Trophoblast cell (in vitro differentiated cells and primary cell): ENCODE measurements at regions not wholly inside any gene's neighbourhood (a gene's known extent, or its start where the extent isn't known, plus 50 kb on each side); places are given as distances from the start of the nearest gene placed in this dataset.

Source experiments
- DNase-seq, 2 donors: peaks; one replicate each; pipeline ENCODE4 v3.0.0-alpha.2; 2016
- H2AFZ ChIP-seq: 2 replicates; pipeline ENCODE4 v1.6.1; 2013; ENCODE audit warnings: low read length, moderate library complexity, mild to moderate bottlenecking; ENCODE audit not compliant: insufficient read depth, poor library complexity
- H2AK5ac ChIP-seq: 2 replicates; pipeline ENCODE4 v1.6.1; 2013; ENCODE audit warnings: mild to moderate bottlenecking, low read length
- H2BK120ac ChIP-seq: 2 replicates; pipeline ENCODE4 v1.6.1; 2013; ENCODE audit warnings: low read length, mild to moderate bottlenecking, moderate library complexity; ENCODE audit not compliant: insufficient read depth, poor library complexity
- H2BK12ac ChIP-seq: 2 replicates; pipeline ENCODE4 v1.6.1; 2013; ENCODE audit warnings: mild to moderate bottlenecking, low read length, moderate library complexity
- H2BK5ac ChIP-seq: 2 replicates; pipeline ENCODE4 v1.6.1; 2013; ENCODE audit warnings: low read length, low read depth, moderate library complexity, mild to moderate bottlenecking; ENCODE audit not compliant: poor library complexity
- H3K14ac ChIP-seq: 2 replicates; pipeline ENCODE4 v1.6.1; 2013; ENCODE audit warnings: mild to moderate bottlenecking, low read length
- H3K18ac ChIP-seq: 2 replicates; pipeline ENCODE4 v1.6.1; 2013; ENCODE audit warnings: mild to moderate bottlenecking, low read length
- H3K23ac ChIP-seq: 2 replicates; pipeline ENCODE4 v1.6.1; 2013; ENCODE audit warnings: low read length
- H3K27ac ChIP-seq: 2 replicates; pipeline ENCODE4 v1.5.1; 2013; ENCODE audit warnings: low read depth, mild to moderate bottlenecking, inconsistent platforms, low read length, moderate library complexity
- H3K27me3 ChIP-seq: 2 replicates; pipeline ENCODE4 v1.6.1; 2013; ENCODE audit warnings: inconsistent platforms, mild to moderate bottlenecking, low read length, moderate library complexity; ENCODE audit not compliant: insufficient read depth
- H3K36me3 ChIP-seq, 2 experiments: 1 replicate in 1 of 2; 2 replicates in 1 of 2; pipeline ENCODE4 v1.6.1; 2013; ENCODE audit warnings: low read length in 2 of 2, mild to moderate bottlenecking in 2 of 2, moderate library complexity in 1 of 2; ENCODE audit not compliant: insufficient read depth in 2 of 2, control insufficient read depth in 1 of 2
- H3K4ac ChIP-seq: 2 replicates; pipeline ENCODE4 v1.6.1; 2013; ENCODE audit warnings: low read depth, mild to moderate bottlenecking, low read length, moderate library complexity
- H3K4me1 ChIP-seq, 2 experiments: 1 replicate in 1 of 2; 2 replicates in 1 of 2; pipeline ENCODE4 v1.6.1; 2013; ENCODE audit warnings: low read length in 2 of 2, mild to moderate bottlenecking in 2 of 2, moderate library complexity in 1 of 2; ENCODE audit not compliant: insufficient read depth in 2 of 2, control insufficient read depth in 1 of 2
- H3K4me2 ChIP-seq: 2 replicates; pipeline ENCODE4 v1.6.1; 2013; ENCODE audit warnings: inconsistent platforms, mild to moderate bottlenecking, low read length, moderate library complexity
- H3K4me3 ChIP-seq: 2 replicates; pipeline ENCODE4 v1.5.1; 2013; ENCODE audit warnings: mild to moderate bottlenecking, low read depth, low read length, inconsistent platforms
- H3K79me1 ChIP-seq: one replicate; pipeline ENCODE4 v1.6.1; 2013; ENCODE audit warnings: low read length
- H3K79me2 ChIP-seq: 2 replicates; pipeline ENCODE4 v1.6.1; 2013; ENCODE audit warnings: low read length, mild to moderate bottlenecking; ENCODE audit not compliant: control insufficient read depth, insufficient read depth, poor library complexity
- H3K9ac ChIP-seq: 2 replicates; pipeline ENCODE4 v1.6.1; 2013; ENCODE audit warnings: mild to moderate bottlenecking, low read length
- H3K9me3 ChIP-seq: 2 replicates; pipeline ENCODE4 v1.6.1; 2013; ENCODE audit warnings: low read depth, mild to moderate bottlenecking, control low read depth, inconsistent platforms, low read length; ENCODE audit not compliant: insufficient read depth
- H4K12ac ChIP-seq: 2 replicates; pipeline ENCODE4 v1.6.1; 2013; ENCODE audit warnings: low read depth, mild to moderate bottlenecking, low read length, moderate library complexity
- H4K8ac ChIP-seq: 2 replicates; pipeline ENCODE4 v1.6.1; 2013; ENCODE audit warnings: low read depth, mild to moderate bottlenecking, low read length, moderate library complexity
- H4K91ac ChIP-seq: one replicate; pipeline ENCODE4 v1.6.1; 2013; ENCODE audit warnings: low read depth, mild to moderate bottlenecking, low read length, moderate library complexity
- WGBS: extraction: QIAGEN DNeasy Blood & Tissue Kit; methylation state at CpG from one replicate; pipeline ENCODE4 v1.1.7; 2013; ENCODE audit warnings: missing lambda C conversion rate; ENCODE audit not compliant: insufficient read length, insufficient coverage; ENCODE audit errors: extremely low coverage; 5-methylcytosine and 5-hydroxymethylcytosine counted together

- no peak for DNase-seq
- H3K36me3 ChIP-seq = no peaks in the 10 kb centered on the region
- no CpG with 5 or more reads among the region's 1 CpG for WGBS
Measured at GRCh38 chr1:79920960-79921669, 914.6 kb upstream of the ADGRL4 start.

GRCh38 chr1:79914896-79915295 lies 908.4 kb upstream of the ADGRL4 start:
- no peak overlapping the region for H3K9ac ChIP-seq
- H3K4ac ChIP-seq = no peak overlapping the region
- DNase-seq = no peak
- no peak overlapping the region for H3K14ac ChIP-seq
- H3K23ac ChIP-seq = no peak overlapping the region
- no peak overlapping the region for H4K8ac ChIP-seq
- no peaks in the 10 kb centered on the region for H3K27me3 ChIP-seq
- H3K18ac ChIP-seq = no peak overlapping the region
- no peak overlapping the region for H2AFZ ChIP-seq
- no peaks in the 10 kb centered on the region for H3K4me1 ChIP-seq
- H2AK5ac ChIP-seq = no peak overlapping the region
- no peaks in the 10 kb centered on the region for H3K79me1 ChIP-seq
- no CpG with 5 or more reads among the region's 1 CpG for WGBS
- no peak overlapping the region for H2BK5ac ChIP-seq
- H3K4me2 ChIP-seq = no peak overlapping the region
- no peak overlapping the region for H2BK120ac ChIP-seq
- H3K36me3 ChIP-seq = no peaks in the 10 kb centered on the region
- H2BK12ac ChIP-seq = no peak overlapping the region
- H3K4me3 ChIP-seq = no peak overlapping the region
- no peaks in the 10 kb centered on the region for H3K79me2 ChIP-seq
- H3K9me3 ChIP-seq = no peaks in the 10 kb centered on the region
- no peak overlapping the region for H4K91ac ChIP-seq
- no peak overlapping the region for H4K12ac ChIP-seq
- H3K27ac ChIP-seq = no peak overlapping the region

More at GRCh38 chr1:79920960-79921669, 914.6 kb upstream of the ADGRL4 start:
- Histone ChIP-seq H2AK5ac (no peak overlapping the region), H3K14ac (no peak overlapping the region), H4K8ac (no peak overlapping the region), H4K12ac (no peak overlapping the region), H3K27ac (no peak overlapping the region), H2BK12ac (no peak overlapping the region), H2AFZ (no peak overlapping the region), H3K23ac (no peak overlapping the region), H3K9ac (no peak overlapping the region), H3K4me2 (no peak overlapping the region), H4K91ac (no peak overlapping the region), H3K79me1 (no peaks in the 10 kb centered on the region), H2BK5ac (no peak overlapping the region), H3K4me1 (no peaks in the 10 kb centered on the region), H3K18ac (no peak overlapping the region), H3K4ac (no peak overlapping the region), H3K4me3 (no peak overlapping the region), H3K27me3 (no peaks in the 10 kb centered on the region), H3K79me2 (no peaks in the 10 kb centered on the region), H2BK120ac (no peak overlapping the region), H3K9me3 (peaks cover 5% of the 10 kb centered on the region)

- H3K4me1 ChIP-seq = no peaks in the 10 kb centered on the region
- no peak overlapping the region for H3K27ac ChIP-seq
- no peaks in the 10 kb centered on the region for H3K36me3 ChIP-seq
- no peaks in the 10 kb centered on the region for H3K27me3 ChIP-seq
- H3K9me3 ChIP-seq = no peaks in the 10 kb centered on the region
- H3K18ac ChIP-seq = no peak overlapping the region
- no peak overlapping the region for H3K4me3 ChIP-seq
- H2BK120ac ChIP-seq = no peak overlapping the region
- no peak overlapping the region for H4K12ac ChIP-seq
- no peak overlapping the region for H2BK5ac ChIP-seq
- no peaks in the 10 kb centered on the region for H3K79me1 ChIP-seq
- no peak overlapping the region for H2AFZ ChIP-seq
- H3K4me2 ChIP-seq = no peak overlapping the region
- no peak overlapping the region for H3K14ac ChIP-seq
- H3K23ac ChIP-seq = no peak overlapping the region
- H4K8ac ChIP-seq = no peak overlapping the region
- H2BK12ac ChIP-seq = no peak overlapping the region
- H2AK5ac ChIP-seq = no peak overlapping the region
- H3K9ac ChIP-seq = no peak overlapping the region
- H3K4ac ChIP-seq = no peak overlapping the region
- H4K91ac ChIP-seq = no peak overlapping the region
- no CpG with 5 or more reads among the region's 4 CpGs for WGBS
- no peaks in the 10 kb centered on the region for H3K79me2 ChIP-seq
- DNase-seq = no peak
Measured at GRCh38 chr1:79912813-79913212, 906.3 kb upstream of the ADGRL4 start.

DNA sequence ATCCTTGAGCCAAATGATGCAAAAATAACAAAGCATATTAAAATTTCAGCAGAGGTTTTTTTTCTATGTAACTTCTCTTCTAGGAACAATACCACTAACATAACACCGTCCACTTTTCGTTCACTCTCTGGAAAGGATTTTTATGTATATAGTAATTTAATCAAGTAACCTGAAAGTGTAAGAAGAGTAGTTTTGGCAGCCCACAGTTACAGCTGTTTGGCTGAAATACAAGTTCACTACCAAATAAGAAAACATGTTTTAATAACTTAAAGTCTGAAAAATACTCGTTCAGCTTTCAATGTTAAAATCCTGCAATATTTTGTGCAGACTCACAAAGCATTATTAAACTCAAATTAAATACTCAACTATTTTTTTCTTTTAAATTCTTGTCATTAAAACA lies 896.8 kb upstream of the ADGRL4 start:
- H2BK5ac ChIP-seq = no peak overlapping the region
- no peak overlapping the region for H2AK5ac ChIP-seq
- H3K9me3 ChIP-seq = peaks cover 4% of the 10 kb centered on the region
- no peak overlapping the region for H3K18ac ChIP-seq
- no peak overlapping the region for H3K4ac ChIP-seq
- no peak overlapping the region for H3K4me2 ChIP-seq
- H2BK12ac ChIP-seq = no peak overlapping the region
- H2AFZ ChIP-seq = no peak overlapping the region
- H4K91ac ChIP-seq = no peak overlapping the region
- H3K4me3 ChIP-seq = no peak overlapping the region
- WGBS = no CpG with 5 or more reads among the region's 3 CpGs
- H3K27ac ChIP-seq = no peak overlapping the region
- no peak overlapping the region for H3K9ac ChIP-seq
- H4K8ac ChIP-seq = no peak overlapping the region
- DNase-seq = no peak
- H3K79me2 ChIP-seq = no peaks in the 10 kb centered on the region
- no peaks in the 10 kb centered on the region for H3K79me1 ChIP-seq
- H3K14ac ChIP-seq = no peak overlapping the region
- H2BK120ac ChIP-seq = no peak overlapping the region
- no peak overlapping the region for H4K12ac ChIP-seq
- no peaks in the 10 kb centered on the region for H3K4me1 ChIP-seq
- no peaks in the 10 kb centered on the region for H3K27me3 ChIP-seq
- H3K36me3 ChIP-seq = no peaks in the 10 kb centered on the region
- H3K23ac ChIP-seq = no peak overlapping the region
